Neuronal stem cell (in vitro differentiated cells): ENCODE measurements at regions not wholly inside any gene's neighbourhood (a gene's known extent, or its start where the extent isn't known, plus 50 kb on each side); places are given as distances from the start of the nearest gene placed in this dataset.
A peak's percentile ranks its signal among the peaks of the same experiment; 100 is the strongest.

ENCODE experiments used
- DNase-seq: peaks from one replicate; pipeline ENCODE4 v3.0.0-alpha.2; 2013; ENCODE audit warnings: low spot score
- H2AFZ ChIP-seq: one replicate; pipeline ENCODE4 v1.6.1; 2013; ENCODE audit warnings: mild to moderate bottlenecking, low read length, inconsistent platforms
- H2AK5ac ChIP-seq: 2 replicates; pipeline ENCODE4 v1.6.1; 2013; ENCODE audit warnings: low read depth, mild to moderate bottlenecking, inconsistent platforms, low read length, moderate library complexity, mixed read lengths
- H2BK120ac ChIP-seq: 2 replicates; pipeline ENCODE4 v1.6.1; 2013; ENCODE audit warnings: low read depth, mild to moderate bottlenecking, inconsistent platforms, low read length, moderate library complexity, mixed read lengths
- H2BK12ac ChIP-seq: one replicate; pipeline ENCODE4 v1.6.1; 2013; ENCODE audit warnings: low read length, inconsistent platforms
- H2BK15ac ChIP-seq: 2 replicates; pipeline ENCODE4 v1.6.1; 2013; ENCODE audit warnings: mild to moderate bottlenecking, low read length, inconsistent platforms, mixed read lengths
- H2BK5ac ChIP-seq: one replicate; pipeline ENCODE4 v1.6.1; 2013; ENCODE audit warnings: inconsistent platforms, mild to moderate bottlenecking, low read length, moderate library complexity
- H3K14ac ChIP-seq: one replicate; pipeline ENCODE4 v1.6.1; 2013; ENCODE audit warnings: low read length, inconsistent platforms
- H3K18ac ChIP-seq: 2 replicates; pipeline ENCODE4 v1.6.1; 2013; ENCODE audit warnings: low read length, inconsistent platforms
- H3K23ac ChIP-seq: 2 replicates; pipeline ENCODE4 v1.6.1; 2013; ENCODE audit warnings: low read depth, mild to moderate bottlenecking, mixed read lengths, low read length, inconsistent platforms; ENCODE audit not compliant: poor library complexity
- H3K27ac ChIP-seq: replicated peaks from 3 replicates; pipeline ENCODE4 v1.5.1; 2013; ENCODE audit warnings: low read length, inconsistent platforms
- H3K27me3 ChIP-seq, 3 experiments: 2 replicates each; pipeline ENCODE4 v1.6.1; 2013; ENCODE audit warnings: low read length in 3 of 3, mild to moderate bottlenecking in 2 of 3, inconsistent platforms in 1 of 3, low read depth in 1 of 3, mixed read lengths in 1 of 3, moderate library complexity in 1 of 3; ENCODE audit not compliant: control insufficient read depth in 3 of 3, insufficient read depth in 3 of 3
- H3K36me3 ChIP-seq, 2 donors: replicated peaks in 1 of 2; 2 replicates each; pipeline ENCODE4 v1.6.1; 2013; ENCODE audit warnings: low read length in 2 of 2; ENCODE audit not compliant: control insufficient read depth in 2 of 2, insufficient read depth in 2 of 2
- H3K4ac ChIP-seq: 2 replicates; pipeline ENCODE4 v1.6.1; 2013; ENCODE audit warnings: inconsistent platforms, mild to moderate bottlenecking, low read length, moderate library complexity
- H3K4me1 ChIP-seq, 2 donors: 1 replicate in 1 of 2; 2 replicates in 1 of 2; pipeline ENCODE4 v1.6.1; 2013; ENCODE audit warnings: low read length in 2 of 2, low read depth in 1 of 2; ENCODE audit not compliant: control insufficient read depth in 2 of 2, insufficient read depth in 1 of 2
- H3K4me2 ChIP-seq: one replicate; pipeline ENCODE4 v1.6.1; 2013; ENCODE audit warnings: mild to moderate bottlenecking, low read length, inconsistent platforms; ENCODE audit not compliant: insufficient read depth, poor library complexity, severe bottlenecking
- H3K4me3 ChIP-seq, 2 donors: 2 replicates each; pipeline ENCODE4 v1.5.1; 2013; ENCODE audit warnings: low read length in 2 of 2, mild to moderate bottlenecking in 2 of 2, inconsistent platforms in 1 of 2, moderate library complexity in 1 of 2
- H3K79me1 ChIP-seq: one replicate; pipeline ENCODE4 v1.6.1; 2013; ENCODE audit warnings: low read depth, mild to moderate bottlenecking, inconsistent platforms, low read length, moderate library complexity
- H3K9ac ChIP-seq: one replicate; pipeline ENCODE4 v1.6.1; 2013; ENCODE audit warnings: mild to moderate bottlenecking, low read depth, low read length, inconsistent platforms; ENCODE audit not compliant: poor library complexity
- H3K9me3 ChIP-seq, 2 donors: replicated peaks in 1 of 2; 2 replicates each; pipeline versions ENCODE3 to v1.6.1; 2013; ENCODE audit warnings: low read length in 2 of 2, mild to moderate bottlenecking in 2 of 2, inconsistent platforms in 1 of 2, low read depth in 1 of 2, mixed read lengths in 1 of 2, moderate library complexity in 1 of 2; ENCODE audit not compliant: control insufficient read depth in 2 of 2, insufficient read depth in 1 of 2
- H4K8ac ChIP-seq: one replicate; pipeline ENCODE4 v1.6.1; 2013; ENCODE audit warnings: low read depth, mild to moderate bottlenecking, inconsistent platforms, low read length, moderate library complexity
- H4K91ac ChIP-seq: one replicate; pipeline ENCODE4 v1.6.1; 2013; ENCODE audit warnings: low read length, low read depth, mild to moderate bottlenecking, inconsistent platforms; ENCODE audit not compliant: poor library complexity
- WGBS, 2 donors: extraction: QIAGEN DNeasy Blood & Tissue Kit; methylation state at CpG; one replicate each; pipeline ENCODE4 v1.1.7; 2013; ENCODE audit warnings: missing lambda C conversion rate in 2 of 2, mixed read lengths in 1 of 2; ENCODE audit not compliant: insufficient read length in 2 of 2, insufficient replicate concordance in 1 of 2; ENCODE audit errors: extremely low coverage in 2 of 2; 5-methylcytosine and 5-hydroxymethylcytosine counted together

DNA sequence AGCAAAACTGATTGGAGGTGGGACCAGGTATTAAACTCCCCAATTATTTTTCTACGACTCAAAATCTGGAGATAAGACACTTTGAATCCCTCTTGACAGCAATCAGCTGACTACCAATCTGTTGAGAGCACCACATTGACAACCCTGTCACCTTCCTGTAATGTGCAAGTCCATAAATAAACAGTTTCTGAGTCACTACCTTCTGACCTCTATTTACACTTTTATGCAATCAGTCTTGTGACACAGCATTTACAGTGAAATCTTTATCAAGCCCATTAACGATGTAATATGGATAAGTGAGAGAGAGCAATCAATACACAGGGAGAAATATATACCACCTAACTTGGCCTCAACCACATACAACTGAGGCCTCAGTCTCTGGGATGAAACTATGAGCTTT lies 283.7 kb upstream of the ANO5 start:
- Histone ChIP-seq H3K14ac (no peak overlapping the region), H3K4me3 (no peak overlapping the region)
- WGBS, 2 donors = no CpG with 5 or more reads among the region's 2 CpGs

DNA sequence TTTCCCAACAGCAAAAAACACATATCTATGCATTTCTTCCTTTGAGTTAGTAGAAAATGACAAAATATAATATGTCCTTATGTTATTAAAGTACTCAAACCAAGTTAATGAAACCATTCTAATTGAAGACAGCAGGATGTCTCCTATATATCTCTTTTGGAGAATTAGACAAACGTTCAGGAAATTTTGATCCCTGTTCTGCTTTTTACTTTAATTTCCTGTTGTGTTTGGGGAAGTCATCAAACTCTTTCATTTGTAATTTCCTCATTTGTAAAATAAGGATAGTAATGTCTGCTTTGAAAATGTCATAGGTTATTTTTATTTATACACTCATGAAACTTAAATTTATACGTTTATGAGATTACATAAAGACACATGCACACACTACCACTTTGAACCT lies 281.8 kb upstream of the ANO5 start:
- H3K27me3 ChIP-seq = no peaks in the 10 kb centered on the region
- H3K23ac ChIP-seq = no peak overlapping the region
- H3K4me3 ChIP-seq = no peak overlapping the region
- H3K36me3 ChIP-seq = no peaks in the 10 kb centered on the region
- no peak overlapping the region for H3K27ac ChIP-seq
- no peaks in the 10 kb centered on the region for H3K79me1 ChIP-seq
- H3K9me3 ChIP-seq = no peaks in the 10 kb centered on the region
- no peak overlapping the region for H2BK12ac ChIP-seq
- H4K8ac ChIP-seq = no peak overlapping the region
- DNase-seq = no peak
- no peak overlapping the region for H3K14ac ChIP-seq
- no peaks in the 10 kb centered on the region for H3K4me1 ChIP-seq
- no peak overlapping the region for H3K9ac ChIP-seq
- no peak overlapping the region for H4K91ac ChIP-seq
- no peak overlapping the region for H2BK120ac ChIP-seq
- H3K4ac ChIP-seq = no peak overlapping the region
- H2BK5ac ChIP-seq = no peak overlapping the region
- H3K18ac ChIP-seq = no peak overlapping the region
- no peak overlapping the region for H2AK5ac ChIP-seq
- no peak overlapping the region for H2BK15ac ChIP-seq
- no CpG with 5 or more reads among the region's 2 CpGs for WGBS, 2 donors
- no peak overlapping the region for H2AFZ ChIP-seq
- H3K4me2 ChIP-seq = no peak overlapping the region

More for the DNA sequence above, 283.7 kb upstream of the ANO5 start:
- H4K91ac ChIP-seq = no peak overlapping the region
- no peaks in the 10 kb centered on the region for H3K4me1 ChIP-seq
- no peak overlapping the region for H2BK120ac ChIP-seq
- no peak for DNase-seq
- H3K4ac ChIP-seq = no peak overlapping the region
- H2BK15ac ChIP-seq = no peak overlapping the region
- no peak overlapping the region for H2AFZ ChIP-seq
- H3K23ac ChIP-seq = no peak overlapping the region
- no peak overlapping the region for H4K8ac ChIP-seq
- no peak overlapping the region for H3K18ac ChIP-seq
- no peak overlapping the region for H3K4me2 ChIP-seq
- H3K36me3 ChIP-seq = no peaks in the 10 kb centered on the region
- no peak overlapping the region for H2AK5ac ChIP-seq
- H3K27me3 ChIP-seq = no peaks in the 10 kb centered on the region
- no peak overlapping the region for H3K9ac ChIP-seq
- H2BK12ac ChIP-seq = no peak overlapping the region
- H2BK5ac ChIP-seq = no peak overlapping the region
- no peaks in the 10 kb centered on the region for H3K9me3 ChIP-seq
- no peak overlapping the region for H3K27ac ChIP-seq
- H3K79me1 ChIP-seq = no peaks in the 10 kb centered on the region

DNA sequence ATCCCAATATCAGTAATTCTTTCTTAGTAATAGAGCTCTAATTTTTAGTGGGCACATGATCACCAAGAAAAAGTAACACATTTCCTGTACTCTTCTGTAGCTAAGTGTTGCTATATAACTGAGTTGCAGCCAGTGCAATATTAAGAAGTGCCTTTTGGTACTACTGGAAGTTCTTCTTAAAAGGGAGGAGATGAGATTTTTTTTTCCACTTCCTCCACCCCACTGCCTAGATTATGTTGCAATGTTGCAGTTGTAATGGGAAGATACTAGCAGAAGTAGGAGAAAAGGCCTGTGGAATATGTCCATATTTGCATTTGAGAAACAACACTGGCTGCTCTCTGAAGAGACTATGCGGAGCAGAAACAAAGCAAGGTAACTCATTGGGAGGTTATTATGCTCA lies 280.6 kb upstream of the ANO5 start:
- no CpG with 5 or more reads among the region's 1 CpG for WGBS, 2 donors
- no peak overlapping the region for H3K4ac ChIP-seq
- no peaks in the 10 kb centered on the region for H3K9me3 ChIP-seq
- H3K9ac ChIP-seq = no peak overlapping the region
- H3K23ac ChIP-seq = no peak overlapping the region
- no peak overlapping the region for H2BK5ac ChIP-seq
- no peak overlapping the region for H3K18ac ChIP-seq
- no peaks in the 10 kb centered on the region for H3K36me3 ChIP-seq
- H2BK12ac ChIP-seq = no peak overlapping the region
- no peak overlapping the region for H4K91ac ChIP-seq
- no peak for DNase-seq
- H2BK120ac ChIP-seq = no peak overlapping the region
- H3K4me3 ChIP-seq = no peak overlapping the region
- no peaks in the 10 kb centered on the region for H3K27me3 ChIP-seq
- no peaks in the 10 kb centered on the region for H3K79me1 ChIP-seq
- no peak overlapping the region for H2AFZ ChIP-seq
- H2AK5ac ChIP-seq = no peak overlapping the region
- no peak overlapping the region for H4K8ac ChIP-seq
- H3K14ac ChIP-seq = no peak overlapping the region
- no peak overlapping the region for H3K27ac ChIP-seq
- H3K4me2 ChIP-seq = no peak overlapping the region
- H2BK15ac ChIP-seq = no peak overlapping the region
- no peaks in the 10 kb centered on the region for H3K4me1 ChIP-seq

DNA sequence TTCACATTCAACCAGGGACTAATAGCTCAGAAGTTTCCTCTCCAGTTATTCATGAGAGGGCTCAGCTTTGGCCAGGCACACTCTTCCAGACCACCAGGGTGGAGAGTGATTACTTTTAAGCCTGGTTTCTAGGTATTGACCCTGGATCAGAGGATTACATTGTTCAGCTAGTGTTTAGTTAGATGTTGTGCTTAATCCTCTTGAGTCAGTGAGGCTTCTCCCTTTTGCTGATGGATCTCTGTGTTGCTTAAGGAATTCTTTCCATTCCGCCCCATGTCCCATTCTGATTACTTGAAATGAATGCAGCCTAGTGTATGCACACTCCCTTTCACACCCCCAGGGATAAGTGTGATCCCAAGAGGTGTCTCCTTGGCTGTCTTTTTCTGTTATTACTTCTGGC lies 271.7 kb upstream of the ANO5 start:
- H2AK5ac ChIP-seq = no peak overlapping the region
- no peak overlapping the region for H2AFZ ChIP-seq
- H3K4me1 ChIP-seq = peaks cover 0 to 6% of the 10 kb centered on the region in 2 donors
- no peak overlapping the region for H3K4ac ChIP-seq
- H3K4me2 ChIP-seq = no peak overlapping the region
- no peak overlapping the region for H4K8ac ChIP-seq
- H3K23ac ChIP-seq = no peak overlapping the region
- no peak overlapping the region for H3K27ac ChIP-seq
- H2BK15ac ChIP-seq = no peak overlapping the region
- no CpG with 5 or more reads among the region's 1 CpG for WGBS, 2 donors
- H3K18ac ChIP-seq = no peak overlapping the region
- H2BK5ac ChIP-seq = no peak overlapping the region
- H3K9ac ChIP-seq = no peak overlapping the region
- no peak overlapping the region for H3K4me3 ChIP-seq
- H3K27me3 ChIP-seq = no peaks in the 10 kb centered on the region
- no peaks in the 10 kb centered on the region for H3K36me3 ChIP-seq
- H2BK12ac ChIP-seq = no peak overlapping the region
- no peaks in the 10 kb centered on the region for H3K79me1 ChIP-seq
- no peak overlapping the region for H2BK120ac ChIP-seq
- H3K9me3 ChIP-seq = no peaks in the 10 kb centered on the region
- H4K91ac ChIP-seq = no peak overlapping the region
- peak; percentile 31 for DNase-seq
- H3K14ac ChIP-seq = no peak overlapping the region
